AG10803 (cell line): ENCODE measurements at regions not wholly inside any gene's neighbourhood (a gene's known extent, or its start where the extent isn't known, plus 50 kb on each side); places are given as distances from the start of the nearest gene placed in this dataset.

Experiments
- DNase-seq: peaks from one replicate; pipeline ENCODE4 v3.0.0; 2010; ENCODE audit warnings: low read depth
- H3K4me3 ChIP-seq: 2 replicates; pipeline ENCODE4 v1.5.1; 2011; ENCODE audit warnings: mild to moderate bottlenecking, low read length, control low read depth
- TF ChIP-seq, protein P1 (sequence below): conservative IDR thresholded peaks from 2 replicates; pipeline ENCODE4 v1.5.1; 2011; ENCODE audit warnings: mild to moderate bottlenecking, low read length, control low read depth, inconsistent platforms

DNA sequence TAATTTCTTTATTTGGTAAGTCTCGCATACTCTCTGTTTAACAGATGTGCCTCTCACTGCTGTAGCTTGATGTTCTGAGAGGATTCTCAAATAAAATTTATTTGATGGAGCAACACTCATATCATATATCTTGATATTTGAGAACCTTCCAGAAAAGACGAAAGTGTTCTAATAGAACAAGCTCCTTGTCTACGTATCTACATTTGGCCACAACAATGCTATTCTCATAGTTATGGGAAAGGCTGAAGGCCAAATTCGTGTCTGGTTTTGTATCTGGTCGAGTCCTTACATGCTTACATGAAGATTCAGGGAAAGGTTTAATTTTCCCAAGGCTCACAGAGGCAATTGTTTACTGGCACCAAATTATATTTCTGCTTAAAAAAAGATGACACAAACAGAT, 186.7 kb upstream of the SLC38A2 start:
- H3K4me3 ChIP-seq = no peak overlapping the region
- DNase-seq = peak; percentile 97
- TF ChIP-seq, protein P1, sequence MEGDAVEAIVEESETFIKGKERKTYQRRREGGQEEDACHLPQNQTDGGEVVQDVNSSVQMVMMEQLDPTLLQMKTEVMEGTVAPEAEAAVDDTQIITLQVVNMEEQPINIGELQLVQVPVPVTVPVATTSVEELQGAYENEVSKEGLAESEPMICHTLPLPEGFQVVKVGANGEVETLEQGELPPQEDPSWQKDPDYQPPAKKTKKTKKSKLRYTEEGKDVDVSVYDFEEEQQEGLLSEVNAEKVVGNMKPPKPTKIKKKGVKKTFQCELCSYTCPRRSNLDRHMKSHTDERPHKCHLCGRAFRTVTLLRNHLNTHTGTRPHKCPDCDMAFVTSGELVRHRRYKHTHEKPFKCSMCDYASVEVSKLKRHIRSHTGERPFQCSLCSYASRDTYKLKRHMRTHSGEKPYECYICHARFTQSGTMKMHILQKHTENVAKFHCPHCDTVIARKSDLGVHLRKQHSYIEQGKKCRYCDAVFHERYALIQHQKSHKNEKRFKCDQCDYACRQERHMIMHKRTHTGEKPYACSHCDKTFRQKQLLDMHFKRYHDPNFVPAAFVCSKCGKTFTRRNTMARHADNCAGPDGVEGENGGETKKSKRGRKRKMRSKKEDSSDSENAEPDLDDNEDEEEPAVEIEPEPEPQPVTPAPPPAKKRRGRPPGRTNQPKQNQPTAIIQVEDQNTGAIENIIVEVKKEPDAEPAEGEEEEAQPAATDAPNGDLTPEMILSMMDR = no peak

DNA sequence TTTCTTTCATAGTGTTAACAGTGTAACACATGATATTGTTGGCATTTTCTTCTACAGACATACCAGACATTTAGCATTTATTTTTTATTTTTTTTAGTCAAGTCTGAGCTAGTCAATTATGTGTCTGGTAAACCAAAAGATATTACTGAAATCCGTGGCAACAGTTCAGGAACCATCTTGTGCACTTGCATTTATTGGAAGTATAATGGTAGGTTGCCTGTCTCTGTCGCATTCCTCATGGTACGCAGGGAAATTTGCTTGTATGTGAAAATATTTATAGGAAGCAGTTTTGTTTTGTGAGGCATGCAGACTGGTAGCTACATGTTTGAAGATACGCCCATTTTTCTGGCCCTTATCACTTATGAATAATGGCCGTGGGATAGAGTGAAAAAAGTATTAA, 186.1 kb upstream of the SLC38A2 start:
- H3K4me3 ChIP-seq = no peak overlapping the region
- TF ChIP-seq, protein P1 = no peak
- peak; percentile 64 for DNase-seq

DNA sequence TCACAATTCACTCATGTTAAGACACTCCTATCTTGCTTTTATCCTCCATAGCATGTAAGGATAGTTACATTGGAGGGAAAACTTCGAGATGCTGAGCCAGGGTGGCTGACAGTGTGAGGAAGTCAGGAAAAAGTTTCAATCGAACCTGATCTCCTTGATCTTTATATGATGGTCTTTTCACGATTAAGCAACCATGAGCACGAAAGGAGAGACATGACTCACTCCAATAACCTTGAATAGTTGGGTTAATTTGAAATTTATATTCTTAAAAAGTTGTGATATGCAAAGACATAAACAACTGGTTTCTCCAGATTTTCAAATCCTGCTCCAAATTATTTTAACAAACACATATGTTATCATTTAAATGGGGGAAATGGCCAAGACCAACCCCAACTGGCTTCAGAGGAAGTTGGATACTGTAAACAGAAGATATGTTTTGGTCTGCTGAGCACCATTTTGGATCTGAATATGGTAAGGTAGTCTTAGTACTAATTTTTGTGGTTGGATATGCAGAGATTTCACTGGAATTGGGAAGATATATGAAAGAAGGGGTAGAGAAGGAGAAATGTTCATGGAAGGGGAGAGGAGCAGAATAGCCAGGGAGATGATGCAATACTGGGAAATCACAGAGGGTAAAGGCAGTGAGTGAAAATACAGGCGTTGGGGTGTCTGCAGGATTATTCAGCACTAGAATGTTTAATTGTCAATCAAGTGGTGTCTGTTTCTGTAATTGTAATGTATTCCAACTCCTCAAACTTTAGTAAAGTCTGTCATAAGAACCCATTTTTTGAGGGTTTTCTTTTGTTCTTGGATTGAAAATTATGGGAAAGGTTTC, 185.2 kb upstream of the SLC38A2 start:
- H3K4me3 ChIP-seq = no peak overlapping the region
- DNase-seq = peak; percentile 88
- TF ChIP-seq, protein P1 = no peak

DNA sequence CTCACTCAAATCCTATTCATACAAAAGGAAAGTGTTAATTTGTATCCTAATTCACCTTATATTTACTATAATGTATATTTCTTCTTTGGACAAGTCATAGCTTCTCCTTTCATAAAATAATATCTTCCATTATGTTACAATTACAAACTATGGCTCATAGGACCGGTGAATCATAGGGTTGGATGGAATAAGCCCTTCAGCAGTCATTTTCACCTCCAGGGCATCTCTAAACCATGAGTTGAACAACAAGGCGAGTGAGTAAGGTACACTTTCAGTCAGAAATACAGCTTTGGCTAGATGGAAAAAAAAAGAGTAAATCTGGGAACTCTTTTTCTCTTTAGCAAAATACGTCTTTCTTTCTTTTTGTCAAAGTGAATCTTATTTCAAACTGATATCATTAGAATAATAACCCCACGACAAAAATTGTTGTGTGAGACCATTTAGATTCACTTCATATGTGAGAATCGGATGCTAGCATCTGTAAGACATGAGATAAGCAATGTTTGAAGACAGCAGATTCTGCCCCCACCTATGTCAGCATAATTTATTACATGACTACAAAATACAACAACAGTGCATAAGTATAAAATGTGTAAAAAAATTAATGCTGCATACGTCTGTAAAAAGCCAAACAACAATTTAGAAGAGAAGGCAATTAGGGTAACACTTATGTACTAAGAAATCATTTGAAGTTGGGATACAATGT, 184.4 kb upstream of the SLC38A2 start:
- DNase-seq = peak; percentile 78
- no peak overlapping the region for H3K4me3 ChIP-seq

DNA sequence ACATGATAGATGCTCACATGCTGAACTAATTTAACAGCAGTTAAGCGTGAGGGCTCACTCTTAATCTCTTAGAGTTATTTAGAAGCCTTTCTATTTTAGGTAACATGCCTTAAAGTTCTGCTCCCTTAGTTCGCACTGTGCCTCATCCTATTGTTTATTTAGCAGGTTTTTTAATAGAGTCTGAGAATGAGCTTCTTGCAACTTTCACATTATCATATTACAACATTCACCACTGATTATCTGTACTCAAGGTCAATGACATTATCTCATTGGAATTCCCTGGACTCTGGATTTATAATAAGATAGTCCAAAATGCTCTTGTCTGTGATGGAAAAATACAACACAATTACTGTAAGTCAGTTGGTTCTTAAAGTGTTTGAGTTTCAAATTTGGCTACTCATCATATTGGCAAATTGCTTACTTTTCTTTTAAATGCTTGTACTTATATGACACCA, 183.6 kb upstream of the SLC38A2 start:
- peak; percentile 97 for DNase-seq
- TF ChIP-seq, protein P1 = no peak
- H3K4me3 ChIP-seq = no peak overlapping the region

More for the DNA sequence above, 184.4 kb upstream of the SLC38A2 start:
- TF ChIP-seq, protein P1 = peak; percentile 30

DNA sequence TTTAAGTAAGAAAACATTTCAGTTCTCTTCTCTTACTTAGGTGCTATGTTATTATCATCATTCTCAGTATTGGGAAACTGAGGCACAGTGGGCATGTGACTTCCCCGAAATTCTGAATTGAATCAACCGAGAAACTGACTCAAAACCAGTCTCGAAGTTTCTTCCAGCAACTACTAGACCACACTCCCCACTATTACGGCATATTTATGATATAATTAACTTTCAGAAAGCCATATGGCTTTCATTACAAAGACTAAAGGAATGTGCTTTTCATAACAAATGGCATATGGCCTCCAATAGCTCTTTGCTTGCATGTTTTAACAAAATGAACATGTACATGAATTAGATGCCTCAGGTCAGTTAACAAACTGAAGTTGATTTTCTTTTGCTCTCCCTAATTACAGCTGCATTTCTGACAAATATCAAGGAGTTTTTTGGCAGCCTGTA, 182.9 kb upstream of the SLC38A2 start:
- DNase-seq = peak; percentile 95

More for the DNA sequence above, 182.9 kb upstream of the SLC38A2 start:
- peak overlapping the region; percentile 4; the same call in 1 of the 2 replicates for H3K4me3 ChIP-seq
- TF ChIP-seq, protein P1 = no peak
